GM19468 (cell line): ENCODE measurements at regions not wholly inside any gene's neighbourhood (a gene's known extent, or its start where the extent isn't known, plus 50 kb on each side); places are given as distances from the start of the nearest gene placed in this dataset.

Source experiments
- ATAC-seq: cut with Tn5 transposase; IDR thresholded peaks from one replicate; pipeline ENCODE4 v1.9.1; 2021; ENCODE audit warnings: mild to moderate bottlenecking, moderate library complexity, moderate number of reproducible peaks; ENCODE audit not compliant: unreplicated experiment; ENCODE audit errors: extremely low read depth

DNA sequence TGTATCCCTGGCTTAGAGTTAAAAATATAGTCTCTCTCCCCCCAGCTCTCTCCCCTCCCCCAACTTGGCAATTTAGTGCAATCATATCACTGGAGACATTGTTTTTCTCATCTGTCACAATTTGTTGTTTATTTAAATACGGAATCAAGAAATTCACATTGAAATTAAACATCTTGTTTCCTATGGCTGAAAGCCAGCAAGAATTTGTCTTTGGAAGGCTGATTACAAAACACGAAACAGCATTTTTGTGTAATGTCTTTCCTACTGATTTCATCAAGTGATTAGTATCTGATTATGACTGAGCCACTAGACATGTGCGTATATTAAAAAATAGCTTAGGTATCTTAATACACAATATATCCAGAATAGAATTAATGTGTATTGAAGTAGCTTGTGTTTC, 119.7 kb downstream of the LYPLAL1 start:
- no peak for ATAC-seq

DNA sequence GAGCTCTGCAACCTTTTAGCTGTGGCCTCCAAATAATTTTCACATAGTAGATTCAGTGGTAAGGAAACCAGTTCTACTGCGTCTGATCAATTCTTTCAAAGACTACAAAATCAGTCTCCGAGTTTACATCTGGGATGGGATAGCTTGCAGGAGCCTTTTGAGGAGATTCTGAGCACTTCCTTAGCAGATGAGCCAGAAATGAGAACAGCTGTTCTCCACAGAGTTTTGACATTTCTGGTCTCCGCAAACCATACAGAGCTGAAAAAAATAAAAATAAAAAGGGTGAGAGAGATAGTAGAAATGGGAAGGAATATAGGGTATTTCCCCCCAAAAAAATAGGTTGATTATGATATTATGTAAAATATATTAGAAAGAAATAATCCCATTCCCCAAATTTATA, 119.3 kb downstream of the LYPLAL1 start:
- ATAC-seq, result no peak

DNA sequence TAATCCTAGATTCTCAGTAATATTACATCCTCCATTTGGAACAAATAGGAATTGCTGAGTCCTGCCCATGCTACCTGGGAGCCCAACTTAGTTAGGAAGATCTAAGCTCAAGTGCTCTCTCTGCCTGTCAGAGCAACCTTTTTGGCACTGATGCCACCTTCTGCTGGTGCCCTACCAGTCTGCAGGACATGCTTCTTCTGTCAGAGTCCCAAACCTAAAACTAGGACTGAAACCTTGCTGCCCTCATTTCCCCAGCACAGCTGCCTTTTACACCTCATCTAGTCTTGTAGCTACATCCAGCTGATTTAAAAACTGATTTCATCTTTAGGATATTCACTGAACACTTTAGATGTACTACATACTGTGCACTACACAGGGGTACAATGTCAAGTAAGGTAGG, 118.7 kb downstream of the LYPLAL1 start:
- no peak for ATAC-seq

DNA sequence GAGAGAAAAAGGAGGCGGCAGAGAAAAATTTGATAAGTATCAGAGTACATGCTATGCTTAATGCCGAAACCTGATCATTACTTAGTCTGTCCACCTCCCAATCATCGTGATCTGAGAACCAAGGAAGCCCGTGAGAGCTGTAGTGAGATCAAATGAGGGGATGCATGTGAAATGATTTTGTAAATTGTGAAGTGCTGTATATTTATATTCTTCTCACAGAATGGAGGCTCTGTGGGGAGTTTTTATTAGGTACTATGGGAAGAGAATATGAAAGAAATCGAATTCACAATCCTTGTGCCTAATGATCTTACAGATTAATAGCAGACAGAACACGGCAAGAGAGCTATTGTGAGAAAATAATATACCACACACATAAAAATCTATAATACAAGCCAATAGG, 115.5 kb downstream of the LYPLAL1 start:
- no peak for ATAC-seq

DNA sequence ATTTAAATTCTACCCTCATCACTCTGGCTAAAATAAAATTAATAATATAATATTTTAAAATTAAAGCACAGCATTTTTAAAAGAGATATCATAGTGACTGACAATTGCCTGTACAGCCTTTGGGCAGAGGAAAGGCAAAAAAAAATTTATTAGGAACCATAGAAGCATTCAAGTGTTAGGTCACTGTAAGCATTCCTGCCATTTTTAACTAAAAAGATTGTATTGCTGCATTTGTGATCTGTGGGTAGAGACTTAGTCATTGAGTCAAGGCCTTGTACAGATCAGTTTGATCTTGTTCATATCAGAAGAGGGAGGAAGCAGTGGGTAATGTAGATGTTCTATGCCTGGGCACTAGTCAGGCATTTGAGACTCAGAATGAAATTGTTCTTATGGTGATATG, 109.9 kb downstream of the LYPLAL1 start:
- no peak for ATAC-seq

DNA sequence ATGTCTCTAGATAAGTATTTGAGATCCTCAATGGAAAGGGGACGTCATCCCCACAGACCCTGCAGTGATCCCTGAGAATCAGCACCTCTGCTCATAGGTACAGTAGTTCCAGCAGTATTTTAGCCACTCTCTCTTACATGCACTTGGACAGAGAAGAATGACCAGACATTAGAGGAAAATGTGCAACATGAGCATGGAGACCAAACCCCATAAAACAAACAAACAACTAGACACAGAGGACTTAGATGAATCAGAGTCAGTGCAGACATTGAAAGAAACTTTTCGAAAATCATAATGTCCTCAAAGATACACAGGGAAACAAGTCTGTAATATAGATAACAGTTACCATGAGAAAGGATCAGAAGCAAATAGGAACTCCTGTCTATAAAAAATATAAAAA, 108.2 kb downstream of the LYPLAL1 start:
- ATAC-seq, result no peak

DNA sequence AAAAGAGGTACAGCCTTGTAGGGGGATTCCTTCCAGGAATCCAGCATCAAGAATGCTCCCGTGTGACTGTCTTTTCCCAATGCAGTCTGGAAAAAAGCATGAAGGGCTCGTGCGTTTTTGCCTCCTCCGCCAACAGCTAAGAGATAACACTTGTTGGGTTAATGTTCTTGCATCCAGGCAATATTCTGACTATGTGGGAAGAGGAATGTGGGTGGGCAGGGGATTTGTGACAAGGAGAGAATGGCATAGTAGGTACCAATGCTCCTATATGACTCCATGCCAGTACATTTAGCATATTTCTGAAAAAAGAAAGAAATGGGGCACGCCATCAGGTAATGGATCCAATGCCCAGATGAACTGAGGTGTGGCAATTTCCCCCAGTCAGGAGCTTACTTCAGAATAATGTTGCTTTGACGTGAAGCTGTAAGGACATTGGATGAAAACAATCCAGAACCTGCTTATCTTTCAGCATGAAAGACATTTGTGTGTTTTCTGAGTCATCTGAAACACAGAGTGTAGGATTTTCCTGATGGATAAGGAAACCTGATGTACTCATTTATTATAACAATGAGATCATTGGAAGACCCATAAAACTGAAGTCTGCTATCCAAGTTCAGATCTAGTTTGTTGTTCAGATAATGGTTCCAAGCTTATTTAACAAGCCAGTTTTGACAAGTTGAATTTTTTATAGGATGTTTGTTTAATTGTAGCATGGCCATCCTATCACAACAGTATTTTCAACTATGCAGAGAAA, 105.5 kb downstream of the LYPLAL1 start:
- no peak for ATAC-seq

DNA sequence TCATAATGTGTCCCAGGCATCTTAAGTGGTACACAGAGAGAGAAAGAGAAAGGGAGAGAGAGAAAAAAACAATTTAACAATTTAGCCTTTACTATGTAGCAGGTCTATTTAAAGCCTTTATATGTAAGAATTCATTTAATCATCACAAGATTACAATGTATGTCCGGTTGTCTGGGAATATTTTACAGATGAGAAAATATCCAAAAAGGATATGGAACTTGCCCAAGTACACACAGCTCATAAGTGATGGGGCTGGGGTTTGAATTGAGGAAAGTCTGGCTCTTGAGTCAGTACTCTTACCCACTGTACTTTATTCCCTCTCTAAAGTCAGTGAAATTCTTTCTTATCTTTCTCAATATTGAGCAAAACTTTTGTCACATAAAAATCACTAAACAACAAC, 104.6 kb downstream of the LYPLAL1 start:
- ATAC-seq, result no peak

DNA sequence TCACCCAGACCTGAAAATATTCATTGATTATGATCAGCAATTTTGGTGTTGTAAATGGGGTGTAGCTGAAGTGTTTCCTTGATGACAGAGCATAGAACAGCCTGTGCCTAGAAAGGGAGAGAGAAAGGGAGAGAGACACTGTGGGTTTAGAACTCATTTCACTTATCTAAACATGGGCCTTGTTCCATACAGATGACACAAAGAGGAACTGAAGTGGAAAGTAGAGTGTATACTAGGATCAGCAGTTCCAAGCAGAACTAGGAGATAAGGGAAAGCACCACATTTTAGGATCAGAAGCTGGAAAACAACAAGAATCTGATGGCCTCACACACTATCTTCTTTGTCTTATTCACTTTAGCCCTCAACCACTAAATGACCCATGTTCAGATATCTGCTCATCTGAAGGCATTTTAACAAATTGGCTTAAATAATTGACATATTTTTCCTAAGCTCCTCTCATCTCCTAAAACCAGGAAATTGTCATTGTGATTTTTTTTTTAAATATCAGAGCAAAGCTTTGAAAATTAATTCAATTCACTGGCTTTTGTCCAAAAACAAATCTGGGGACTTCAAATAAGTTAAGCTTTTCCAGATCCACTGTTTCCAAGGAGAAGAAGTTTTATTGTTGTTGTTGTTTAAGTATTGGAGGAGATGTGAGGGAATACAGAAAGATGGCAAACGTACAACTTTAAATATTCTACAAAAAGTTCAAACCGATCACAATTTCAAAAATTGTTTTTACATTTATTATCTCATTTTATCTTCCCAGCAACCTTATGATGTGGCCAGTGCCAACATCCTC, 103.8 kb downstream of the LYPLAL1 start:
- no peak for ATAC-seq

DNA sequence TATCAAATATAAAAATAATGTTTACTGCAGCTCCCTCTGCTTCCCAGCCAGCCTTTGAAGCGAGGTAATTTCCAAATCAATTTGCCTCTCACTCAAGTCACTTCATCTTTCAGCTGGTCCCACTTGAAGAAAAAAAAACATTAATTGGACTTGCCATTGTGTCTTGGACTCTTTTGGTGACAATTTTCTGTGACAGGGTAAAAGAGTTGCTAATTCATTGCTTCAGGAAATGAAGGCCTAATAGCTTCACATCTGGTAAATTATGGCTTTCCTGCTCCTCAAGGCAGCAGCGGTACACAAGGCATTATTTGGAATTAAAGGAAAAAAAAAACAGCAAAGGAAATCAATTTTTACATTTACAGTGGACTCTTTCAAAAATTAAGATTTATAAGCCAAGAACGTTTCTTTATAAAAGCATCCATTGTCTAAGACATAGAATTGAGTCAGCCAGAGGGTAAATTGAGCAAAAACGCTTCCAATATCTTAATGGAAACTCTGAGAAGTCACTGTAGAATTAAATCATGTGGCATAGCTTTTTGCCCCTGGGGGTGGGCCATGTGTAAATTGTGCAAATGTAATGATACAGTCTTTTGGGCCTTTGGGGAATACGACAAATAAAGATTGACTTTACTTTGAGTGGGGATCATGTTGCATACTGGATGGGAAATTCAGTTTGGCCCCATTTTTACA, 102.5 kb downstream of the LYPLAL1 start:
- no peak for ATAC-seq

DNA sequence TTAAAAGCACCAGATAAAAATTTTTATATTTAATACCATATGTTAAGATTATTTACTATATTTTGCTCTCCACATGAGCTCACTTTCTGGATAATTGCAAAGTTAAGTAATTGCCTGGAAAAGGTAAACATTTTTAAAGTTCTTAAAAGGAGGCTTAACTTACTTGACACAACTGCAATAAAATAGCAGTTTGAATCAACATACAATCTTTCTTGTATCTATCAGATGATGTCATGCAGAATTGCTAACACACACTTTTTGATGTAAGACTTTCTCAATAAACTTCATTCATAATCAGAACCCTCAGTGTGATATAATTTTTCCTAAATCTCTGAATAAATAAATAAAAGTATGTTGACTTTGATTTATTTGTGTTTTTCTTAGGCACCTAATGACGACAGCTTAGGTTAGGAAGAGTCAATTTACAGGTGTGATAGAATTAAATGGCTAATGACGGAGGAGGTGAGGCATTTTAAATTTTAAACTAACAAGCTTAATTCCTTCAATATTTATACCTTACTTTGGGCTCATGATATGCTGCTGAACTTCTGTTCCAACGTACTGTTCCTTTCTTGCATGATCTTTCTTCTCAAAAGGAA, 99.5 kb downstream of the LYPLAL1 start:
- no peak for ATAC-seq

DNA sequence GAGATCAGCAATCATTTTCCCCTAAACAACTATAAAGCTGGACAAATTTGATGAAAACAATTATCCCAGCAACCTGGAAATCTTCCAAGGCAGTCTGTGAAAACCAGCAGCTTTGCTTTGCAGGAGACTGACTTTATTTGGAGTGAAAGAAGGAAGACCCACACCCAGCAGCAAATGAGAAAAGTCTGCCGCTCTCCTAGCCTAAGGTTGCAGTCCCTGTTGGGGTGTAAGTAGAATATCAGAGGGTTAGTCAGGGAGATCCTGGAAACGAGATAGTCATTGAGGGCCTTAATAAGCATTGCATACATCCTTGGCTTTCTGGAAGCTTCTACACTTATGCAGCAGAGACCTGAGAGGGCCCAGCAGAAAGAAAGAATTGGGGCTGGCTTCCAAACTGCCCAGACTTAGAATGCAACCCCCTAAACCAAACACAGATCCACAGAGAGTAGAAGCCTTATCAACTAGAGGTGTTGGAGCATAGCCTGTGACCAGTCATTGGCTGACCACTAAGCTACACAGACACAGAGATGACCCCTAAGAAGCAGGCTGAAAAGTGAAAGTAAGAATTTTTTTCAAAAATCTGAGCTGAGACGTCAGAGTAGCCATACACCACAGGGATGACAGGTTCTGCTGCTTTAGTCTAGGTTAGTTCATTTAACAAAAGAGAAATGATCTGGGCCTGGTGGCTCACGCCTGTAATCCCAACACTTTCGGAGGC, 98.3 kb downstream of the LYPLAL1 start:
- ATAC-seq, result no peak

DNA sequence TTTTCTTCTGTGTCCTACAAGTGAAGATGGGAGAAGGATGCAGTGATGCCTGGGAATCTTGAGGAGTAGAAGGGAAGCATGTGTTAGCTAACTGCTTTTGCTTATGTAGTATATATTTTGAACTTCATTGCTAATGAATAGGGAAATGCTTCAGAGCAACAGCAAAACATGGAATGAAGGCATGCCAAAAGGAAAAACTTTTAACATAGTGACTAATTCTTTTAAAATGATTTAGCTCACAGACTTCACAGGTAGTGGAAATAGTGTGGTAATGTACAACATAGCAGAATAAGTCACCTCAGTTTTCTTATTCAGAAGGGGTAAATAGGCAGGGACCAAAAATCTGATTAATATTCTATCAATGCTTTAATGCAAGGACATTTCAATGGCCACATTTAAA, 95.5 kb downstream of the LYPLAL1 start:
- ATAC-seq, result no peak

DNA sequence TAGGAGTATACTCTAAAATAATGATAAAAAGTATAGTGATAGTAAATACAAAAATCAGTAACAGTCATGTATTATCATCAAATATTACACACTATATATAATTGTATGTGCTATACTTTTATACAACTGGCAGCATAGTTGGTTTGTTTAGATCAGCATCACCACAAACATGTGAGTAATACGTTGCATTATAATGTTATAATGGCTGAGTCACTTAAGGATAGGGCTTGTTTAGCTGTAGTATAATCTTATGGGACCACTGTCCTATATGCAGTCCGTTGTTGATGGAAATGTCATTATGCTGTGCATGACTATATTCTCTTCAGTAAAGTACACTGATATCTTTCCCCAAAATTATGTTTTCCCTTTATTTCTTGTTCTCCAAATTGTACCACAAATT, 92.8 kb downstream of the LYPLAL1 start:
- ATAC-seq, result no peak

DNA sequence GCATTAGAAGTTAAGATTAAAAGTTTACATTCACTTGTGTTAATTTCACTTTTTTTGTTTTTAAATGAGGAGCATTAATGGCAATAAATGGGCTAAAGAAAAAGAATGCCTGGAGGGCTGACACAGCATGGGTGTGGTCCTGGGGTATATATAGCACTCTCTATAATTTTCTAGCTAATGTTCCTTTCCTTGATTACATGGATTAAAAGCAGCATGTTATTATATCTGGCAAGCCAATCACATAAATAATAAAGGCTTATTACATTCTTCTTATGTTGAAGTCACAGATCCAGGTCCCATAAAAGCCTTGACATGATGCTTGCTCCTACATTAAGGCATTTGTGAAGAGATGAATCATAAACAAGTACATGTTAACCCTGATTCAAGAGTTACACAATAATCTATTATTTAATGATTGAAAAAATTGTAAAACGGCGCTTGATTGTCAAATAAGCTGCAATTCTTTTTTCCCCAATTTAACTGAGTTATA, 91.4 kb downstream of the LYPLAL1 start:
- ATAC-seq, result no peak

DNA sequence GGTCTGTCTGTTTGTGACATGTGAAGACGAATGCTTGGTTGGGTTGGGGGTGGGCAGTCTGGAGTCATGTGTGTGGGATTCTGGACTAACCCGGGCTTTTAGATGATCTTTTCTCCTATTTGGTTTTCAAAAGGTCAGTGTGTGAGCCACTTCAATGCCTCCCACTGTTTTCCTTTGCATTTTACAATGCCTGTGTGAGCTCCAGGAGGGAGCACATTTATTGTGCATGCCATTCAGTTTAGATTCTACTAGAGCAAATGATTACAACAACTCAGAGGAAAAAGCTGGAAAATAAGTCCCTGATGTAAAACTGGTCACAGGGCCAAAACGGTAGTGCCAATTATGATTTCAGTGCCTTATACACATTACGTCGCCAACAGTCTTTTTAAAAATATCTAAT, 90.9 kb downstream of the LYPLAL1 start:
- no peak for ATAC-seq
